Eye (tissue), 1 donor: ENCODE measurements at regions not wholly inside any gene's neighbourhood (a gene's known extent, or its start where the extent isn't known, plus 50 kb on each side); places are given as distances from the start of the nearest gene placed in this dataset.

ENCODE experiments used
- DNase-seq: peaks from one replicate; pipeline ENCODE4 v3.0.0-alpha.2; 2015

- no peak for DNase-seq
Measured at GRCh38 chr17:69853541-69854224, 221.3 kb upstream of the KCNJ16 start.

DNA sequence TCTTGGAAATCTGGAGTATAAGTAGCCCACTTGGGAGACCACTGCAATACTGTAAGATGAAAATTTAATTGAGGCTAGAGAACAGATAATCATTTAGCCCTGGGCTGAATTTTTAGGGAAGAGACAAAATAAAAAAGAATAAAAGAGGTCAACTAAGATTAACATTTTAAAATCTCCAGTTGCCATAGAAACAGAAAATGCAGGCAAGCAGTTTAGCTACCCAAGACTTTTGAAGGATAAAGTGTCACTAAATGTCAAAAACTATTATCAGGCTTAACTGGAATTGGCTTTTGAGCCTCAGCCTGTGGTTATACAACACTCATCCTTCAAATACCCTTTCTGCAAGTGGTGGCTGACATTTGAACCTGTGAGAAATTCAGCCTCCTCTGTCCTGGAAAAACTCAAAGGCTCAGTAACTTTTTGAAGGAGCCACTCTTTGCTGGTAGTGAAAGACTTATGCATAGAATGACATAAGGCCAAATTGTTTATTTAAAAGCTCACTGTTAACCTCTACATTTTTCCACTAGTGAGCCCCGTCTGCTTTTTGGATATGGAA lies 220.7 kb upstream of the KCNJ16 start:
- no peak for DNase-seq

- DNase-seq = no peak
Measured at GRCh38 chr17:69856946-69857345, 218.1 kb upstream of the KCNJ16 start.

GRCh38 chr17:69857412-69857835 lies 217.6 kb upstream of the KCNJ16 start:
- DNase-seq = no peak

GRCh38 chr17:69858460-69858859 lies 216.6 kb upstream of the KCNJ16 start:
- DNase-seq = no peak

DNA sequence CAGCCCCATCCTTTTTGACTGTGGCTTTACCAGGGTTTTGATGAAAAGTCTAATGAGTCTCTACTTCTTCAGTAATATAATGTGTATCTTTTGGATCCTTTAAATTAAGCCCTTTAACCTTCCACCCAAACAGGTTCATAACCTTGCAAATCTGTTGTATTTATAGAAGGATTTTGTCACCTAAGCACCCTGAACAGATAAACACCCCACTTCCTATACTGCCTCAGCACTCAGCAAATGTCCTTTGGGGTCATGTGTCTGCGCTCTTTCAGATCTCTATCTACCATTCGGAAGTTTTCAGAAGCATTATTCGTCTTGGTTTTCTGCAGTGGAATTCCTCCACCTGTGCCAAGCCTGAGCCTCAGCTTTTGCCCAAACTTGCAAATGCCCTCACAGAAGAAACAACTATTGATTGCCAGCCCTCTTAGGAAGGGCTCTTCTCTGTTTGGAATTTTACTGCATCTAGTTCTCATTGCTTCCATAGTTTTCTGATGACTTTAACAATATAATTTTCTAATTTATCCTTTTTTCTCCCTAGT lies 214.8 kb upstream of the KCNJ16 start:
- no peak for DNase-seq

- no peak for DNase-seq
Measured at GRCh38 chr17:69864462-69864861, 210.6 kb upstream of the KCNJ16 start.

DNA sequence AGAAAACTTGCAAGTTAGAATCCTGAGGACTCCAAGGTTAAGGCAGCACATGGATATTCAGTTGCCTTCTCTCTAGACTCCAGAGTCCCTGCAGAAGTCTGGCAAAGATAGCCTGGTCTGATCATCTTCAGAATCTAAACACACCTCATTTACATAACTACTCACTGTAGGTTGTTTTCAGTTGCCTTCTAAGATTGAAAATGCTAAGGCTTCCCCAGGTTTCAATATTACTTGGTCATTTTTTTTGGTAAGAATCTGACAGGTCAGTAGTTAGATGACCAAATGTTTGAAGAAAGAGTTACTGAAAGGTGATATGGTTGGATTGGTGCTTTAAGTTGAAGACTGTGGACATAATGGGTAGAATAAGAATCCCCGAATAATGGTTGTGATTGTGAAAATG lies 205.4 kb upstream of the KCNJ16 start:
- DNase-seq = no peak

DNA sequence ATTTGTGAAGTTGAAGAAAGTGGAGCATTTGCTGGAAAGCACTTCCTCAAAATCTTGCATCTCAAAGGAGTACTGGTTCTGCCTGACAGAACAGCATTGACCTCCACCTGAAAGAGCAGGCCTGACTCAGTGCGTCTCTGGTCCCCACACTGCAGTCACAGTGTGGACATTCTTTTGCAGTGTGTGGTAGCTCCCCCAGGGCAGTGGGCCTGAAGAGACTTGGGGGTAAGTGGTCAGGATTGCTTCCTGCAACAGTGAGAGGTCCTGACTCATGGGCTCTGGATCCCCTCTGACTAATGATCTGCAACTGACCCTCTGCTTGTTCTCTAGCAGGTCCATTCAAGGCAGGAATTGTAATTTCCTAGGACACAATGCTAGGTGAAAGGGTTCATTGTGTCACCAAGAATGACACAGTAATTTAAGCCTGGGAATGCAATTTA lies 204.9 kb upstream of the KCNJ16 start:
- DNase-seq = no peak

DNA sequence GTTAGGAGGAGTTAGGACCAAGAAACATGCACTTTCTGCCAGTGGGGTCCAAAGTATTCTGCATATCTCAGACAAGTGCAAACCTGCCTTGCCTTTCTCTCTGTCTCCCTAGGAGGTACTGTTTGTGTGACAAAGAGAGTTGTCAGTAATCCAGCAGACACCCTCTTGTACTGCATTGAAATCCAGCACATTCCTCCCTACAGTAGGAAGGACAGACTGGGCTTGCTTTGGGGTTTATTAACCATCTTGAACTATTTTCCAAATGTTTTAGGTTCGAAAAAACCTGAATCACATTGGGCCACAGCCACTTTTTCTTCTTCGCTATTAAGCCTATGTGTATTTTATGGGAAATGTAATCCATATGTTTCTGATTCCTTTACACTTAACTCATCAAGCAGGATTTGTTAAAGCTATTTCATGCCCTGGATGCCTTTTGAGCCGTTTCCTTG lies 204.2 kb upstream of the KCNJ16 start:
- peak; percentile 65 for DNase-seq

DNA sequence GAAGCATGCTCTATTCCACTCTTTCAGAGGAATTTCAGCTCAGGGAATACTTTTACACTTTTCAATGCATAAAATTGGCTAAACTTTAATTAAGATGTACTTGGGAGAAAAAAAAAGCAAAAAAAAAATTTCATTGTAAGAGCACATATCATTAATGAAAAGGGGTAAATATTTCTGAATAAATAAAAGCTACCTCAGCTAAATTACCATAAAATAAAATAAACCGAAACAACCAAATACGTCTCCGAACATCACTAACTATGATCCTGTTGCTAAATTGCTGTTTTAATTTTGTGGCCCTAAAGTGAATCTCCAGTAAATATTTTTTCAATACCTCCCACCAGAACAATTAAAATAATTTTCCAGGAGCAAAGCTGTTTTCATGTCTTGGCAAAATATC lies 203.7 kb upstream of the KCNJ16 start:
- DNase-seq = no peak

DNA sequence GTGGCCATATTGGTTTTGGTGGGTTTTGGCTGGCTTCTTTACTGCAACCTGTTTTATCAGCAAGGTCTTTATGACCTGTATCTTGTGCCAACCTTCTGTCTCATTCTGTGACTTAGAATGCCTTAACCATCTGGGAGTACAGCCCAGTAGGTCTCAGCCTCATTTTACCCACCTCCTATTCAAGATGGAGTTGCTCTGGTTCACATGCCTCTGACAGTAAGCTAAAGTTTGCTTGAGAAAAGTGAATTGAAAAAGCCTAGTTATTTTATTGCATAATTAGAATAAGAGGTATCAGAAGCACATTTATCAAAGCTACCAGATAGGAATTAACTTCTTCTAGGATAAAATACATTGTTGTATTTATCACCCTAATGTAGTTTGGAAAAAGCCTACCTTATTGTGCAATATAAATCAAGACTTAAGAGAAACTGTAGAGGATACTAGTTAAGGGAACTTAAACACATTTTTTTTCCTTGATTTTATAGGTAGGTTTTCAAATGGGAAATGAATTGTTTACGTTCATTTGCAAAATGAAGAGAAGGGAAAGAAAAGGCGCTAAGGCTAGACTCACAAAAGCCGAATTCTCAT lies 202.3 kb upstream of the KCNJ16 start:
- no peak for DNase-seq

DNA sequence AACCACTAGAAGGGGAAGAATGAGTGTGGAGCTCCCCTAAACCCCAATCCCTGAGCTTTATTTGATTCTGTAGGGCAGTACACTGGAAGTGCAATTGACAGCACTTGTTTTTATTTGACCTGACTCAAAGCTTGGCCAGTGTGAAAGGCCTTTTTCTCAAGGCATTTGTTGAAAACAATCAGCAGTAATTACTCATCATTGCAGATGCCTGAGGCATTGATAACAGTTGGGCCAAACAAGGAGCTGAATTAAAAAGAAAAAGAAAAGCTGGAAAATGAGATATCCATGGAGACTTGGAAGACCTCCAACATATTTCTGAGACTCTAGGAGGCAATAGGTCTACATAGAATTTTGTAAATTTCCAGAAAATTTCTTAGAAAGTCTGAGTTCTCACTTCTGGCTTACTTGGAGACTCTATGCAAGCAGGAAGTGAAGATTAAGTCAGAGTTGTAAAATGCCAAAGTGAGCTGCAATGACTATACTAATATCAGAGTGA lies 200.8 kb upstream of the KCNJ16 start:
- no peak for DNase-seq

- DNase-seq = no peak
Measured at GRCh38 chr17:69876757-69877156, 198.3 kb upstream of the KCNJ16 start.

DNA sequence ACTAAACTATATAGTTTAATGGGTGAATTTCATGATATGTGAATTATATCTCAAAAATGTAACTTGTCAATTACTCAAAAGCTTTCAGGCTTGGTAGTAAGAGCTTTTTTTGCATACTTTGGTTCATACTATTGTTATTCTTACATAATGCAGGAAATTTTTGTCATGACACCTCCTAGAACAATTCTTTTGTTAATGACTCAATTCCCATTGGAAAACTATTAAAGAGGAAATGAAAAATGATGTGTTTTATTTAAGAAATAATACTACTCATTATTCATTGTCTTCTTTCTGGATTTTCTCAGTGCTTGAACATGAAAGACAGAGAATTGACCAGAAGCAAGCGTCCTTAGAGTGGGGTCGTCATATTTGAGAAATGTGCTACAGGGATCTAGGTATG lies 196.4 kb upstream of the KCNJ16 start:
- DNase-seq = no peak

GRCh38 chr17:69879576-69879975 lies 195.4 kb upstream of the KCNJ16 start:
- DNase-seq = no peak

DNA sequence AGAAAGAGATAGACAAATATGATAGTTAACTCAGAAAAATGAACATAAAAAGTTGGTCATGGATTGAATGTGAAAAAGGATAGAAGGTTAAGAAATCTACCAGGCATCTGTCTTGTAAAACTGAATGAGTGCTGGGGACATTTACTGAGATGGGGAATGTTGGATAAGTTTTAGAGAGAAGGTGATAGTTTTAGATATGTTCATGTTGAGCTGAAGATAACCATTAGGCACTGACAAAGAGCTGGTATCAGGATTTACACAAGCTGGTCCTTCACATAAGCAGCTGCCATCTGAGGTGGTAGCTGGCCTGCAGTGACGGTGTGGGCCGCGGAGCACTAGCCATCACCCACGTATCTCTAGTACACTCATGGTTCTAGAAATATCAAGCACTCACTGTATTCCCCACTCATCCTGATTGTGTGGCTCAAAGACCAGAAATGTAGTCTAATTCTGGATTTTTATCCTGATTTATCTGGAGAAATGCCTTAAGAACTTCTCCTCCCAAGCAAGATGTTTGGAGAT lies 194.4 kb upstream of the KCNJ16 start:
- DNase-seq = no peak

DNA sequence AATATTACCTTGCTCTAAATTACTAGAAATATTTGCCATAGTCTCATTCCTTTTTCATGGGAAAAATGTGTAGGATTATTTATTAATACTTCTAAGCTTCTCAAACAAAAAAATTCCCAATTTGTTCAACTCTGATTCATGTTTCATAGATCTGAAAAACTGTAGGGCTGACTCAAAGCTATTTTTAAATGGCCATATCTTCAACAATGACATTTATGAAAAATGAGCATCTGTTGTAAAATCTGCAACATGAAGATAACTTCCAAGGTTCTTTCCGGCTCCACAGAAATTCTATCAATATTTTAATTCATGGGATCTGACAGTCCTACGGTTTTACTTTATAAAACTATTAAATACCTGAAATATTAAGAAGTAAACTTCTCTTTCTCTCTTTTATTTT lies 192.7 kb upstream of the KCNJ16 start:
- DNase-seq = no peak

- DNase-seq = no peak
Measured at GRCh38 chr17:69883120-69883519, 191.9 kb upstream of the KCNJ16 start.

DNA sequence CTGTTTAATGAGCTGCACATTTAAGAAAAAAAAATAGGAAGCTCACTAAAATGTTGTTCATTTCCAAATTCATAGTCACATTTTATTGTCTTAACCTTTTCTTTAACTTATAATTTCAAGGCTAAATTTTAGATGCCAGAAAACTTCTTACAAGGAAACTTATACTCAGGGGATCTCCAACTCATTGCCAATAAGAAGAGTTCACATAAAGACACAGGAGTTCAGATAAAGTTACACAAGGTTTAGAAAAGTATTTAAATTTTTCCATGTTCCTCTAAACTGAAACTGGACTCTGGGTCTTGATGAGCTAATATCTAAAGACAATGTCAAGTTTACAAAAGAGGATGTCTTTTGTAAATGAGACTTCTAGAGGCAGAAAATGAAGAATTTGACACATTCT lies 190.7 kb upstream of the KCNJ16 start:
- no peak for DNase-seq

DNA sequence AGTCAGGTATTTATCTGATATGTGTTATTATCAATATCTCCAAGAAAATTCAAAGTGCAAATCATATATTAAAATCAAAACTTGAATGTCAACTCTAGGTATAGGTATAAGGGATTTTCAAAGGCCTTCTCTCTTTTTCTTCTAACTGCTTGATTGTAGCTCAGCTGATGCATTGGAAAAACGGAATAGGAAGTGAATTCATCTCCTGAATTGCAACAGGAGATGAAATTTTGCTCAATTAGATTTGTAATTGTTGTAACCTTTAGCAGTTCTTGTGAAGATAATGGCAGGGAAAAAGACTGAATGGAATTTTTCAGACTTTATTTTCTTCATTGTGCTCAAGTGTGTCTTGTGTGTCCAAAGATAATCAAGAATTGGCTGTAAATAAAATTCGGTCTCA lies 190.2 kb upstream of the KCNJ16 start:
- no peak for DNase-seq

DNA sequence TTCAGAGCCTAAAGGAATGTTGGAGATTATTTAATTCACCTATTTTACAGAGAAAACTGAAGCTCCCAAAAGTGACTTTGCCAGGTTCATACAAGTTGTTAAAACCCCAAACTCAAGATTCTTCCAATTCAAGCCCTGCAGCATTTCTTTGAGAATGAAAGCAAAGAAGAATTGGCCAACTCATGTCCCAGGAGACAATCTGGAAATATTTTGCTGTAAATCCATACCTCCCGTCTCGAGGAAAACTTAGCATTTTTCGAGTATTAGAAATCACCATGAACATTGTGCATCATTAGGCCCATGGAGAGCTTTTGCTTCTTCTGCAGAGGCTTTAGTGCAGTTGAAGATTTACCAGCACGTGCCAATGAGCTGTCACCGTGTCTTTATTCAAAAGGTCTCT lies 176.4 kb upstream of the KCNJ16 start:
- DNase-seq = no peak

- no peak for DNase-seq
Measured at GRCh38 chr17:69900101-69900500, 174.9 kb upstream of the KCNJ16 start.

DNA sequence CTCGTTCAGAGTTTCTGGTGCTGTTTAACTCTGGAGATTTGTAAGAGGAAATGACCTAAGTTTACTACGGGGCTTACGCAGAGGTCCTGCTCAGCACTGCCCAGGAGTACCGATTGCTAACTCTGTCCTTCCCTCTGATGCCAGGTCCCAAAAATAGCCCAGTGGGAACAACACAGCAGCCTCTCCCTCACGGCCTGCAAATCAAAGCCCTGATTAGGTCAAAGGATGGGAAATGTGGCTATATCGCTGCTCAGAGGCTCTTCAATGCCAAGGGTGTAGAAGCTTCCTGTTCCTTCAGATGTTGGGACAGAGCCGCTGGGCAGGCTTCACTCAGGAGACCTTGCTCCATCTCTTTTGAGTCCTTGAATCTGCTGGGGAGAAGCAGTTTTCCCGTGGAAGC lies 174.2 kb upstream of the KCNJ16 start:
- DNase-seq = no peak
